HG03108 (cell line): ENCODE measurements at regions not wholly inside any gene's neighbourhood (a gene's known extent, or its start where the extent isn't known, plus 50 kb on each side); places are given as distances from the start of the nearest gene placed in this dataset.

ENCODE experiments used
- ATAC-seq: cut with Tn5 transposase; IDR thresholded peaks from one replicate; pipeline ENCODE4 v1.9.1; 2021; ENCODE audit warnings: moderate library complexity; ENCODE audit not compliant: unreplicated experiment

DNA sequence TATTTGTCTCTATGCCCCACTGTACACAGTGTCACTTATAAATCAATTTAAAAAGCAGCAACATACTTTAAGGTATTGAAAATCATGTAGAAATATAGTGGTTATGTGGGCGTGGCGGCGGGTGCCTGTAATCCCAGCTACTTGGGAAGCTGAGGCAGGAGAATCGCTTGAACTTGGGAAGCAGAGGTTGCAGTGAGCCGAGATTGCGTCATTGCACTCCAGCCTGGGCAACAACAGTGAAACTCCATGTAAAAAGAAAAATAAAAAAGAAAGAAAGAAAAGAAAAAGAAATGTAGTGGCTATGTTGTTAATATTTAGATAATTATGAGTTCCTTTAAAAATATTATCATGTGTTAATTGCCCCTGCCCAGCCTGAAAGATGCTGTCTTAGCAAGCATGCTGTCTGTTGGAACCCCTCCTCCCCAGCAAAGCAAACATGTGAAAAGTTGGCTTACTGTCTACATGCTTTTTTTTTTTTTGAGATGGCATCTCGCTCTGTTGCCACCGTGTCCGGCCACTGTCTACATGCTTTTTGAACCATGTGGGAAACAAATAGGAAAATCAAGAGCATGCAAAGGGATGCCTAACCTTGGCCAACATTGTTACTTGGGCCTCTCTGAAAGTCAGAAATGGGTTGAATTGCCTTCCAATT is 151.4 kb upstream of the TSHZ2 start:
- ATAC-seq: no peak

DNA sequence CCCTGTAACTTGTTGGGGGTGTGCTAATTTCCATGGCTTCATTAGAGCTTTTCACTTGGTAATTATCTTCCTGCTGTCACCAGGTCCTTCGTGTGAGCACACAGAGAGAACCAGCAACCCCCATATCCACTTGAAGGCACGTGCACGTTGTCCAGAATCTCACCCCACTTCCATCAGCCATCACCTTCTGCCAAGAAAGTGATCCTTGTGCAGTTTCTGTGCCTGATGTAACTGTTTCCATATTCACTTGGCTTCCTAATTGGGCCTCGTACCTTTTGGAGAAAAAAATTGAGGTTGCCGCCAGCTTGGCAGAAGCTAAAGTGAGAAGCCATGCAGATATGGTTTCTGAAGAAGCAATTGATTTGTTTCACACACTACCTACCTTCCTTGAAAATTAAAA is 153.7 kb upstream of the TSHZ2 start:
- ATAC-seq: no peak

DNA sequence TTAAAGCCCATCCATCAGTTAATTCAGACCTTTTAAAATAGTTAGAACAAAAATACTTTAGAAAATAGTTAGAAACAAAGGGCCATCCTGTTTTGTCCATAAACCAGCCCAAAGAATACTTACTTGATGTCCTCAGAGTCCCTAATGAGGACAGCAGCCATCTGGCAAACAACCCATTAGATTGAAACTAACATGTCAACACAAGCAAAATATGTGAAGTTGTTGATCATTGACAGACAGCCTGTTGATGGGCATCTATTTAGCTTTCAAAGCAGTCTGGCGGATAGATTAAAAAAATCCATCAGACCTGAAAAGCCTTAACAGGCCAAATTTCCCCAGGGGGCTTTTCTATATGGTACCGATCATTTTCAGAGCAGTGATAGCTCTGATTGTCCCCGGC is 154.2 kb upstream of the TSHZ2 start:
- no peak for ATAC-seq

DNA sequence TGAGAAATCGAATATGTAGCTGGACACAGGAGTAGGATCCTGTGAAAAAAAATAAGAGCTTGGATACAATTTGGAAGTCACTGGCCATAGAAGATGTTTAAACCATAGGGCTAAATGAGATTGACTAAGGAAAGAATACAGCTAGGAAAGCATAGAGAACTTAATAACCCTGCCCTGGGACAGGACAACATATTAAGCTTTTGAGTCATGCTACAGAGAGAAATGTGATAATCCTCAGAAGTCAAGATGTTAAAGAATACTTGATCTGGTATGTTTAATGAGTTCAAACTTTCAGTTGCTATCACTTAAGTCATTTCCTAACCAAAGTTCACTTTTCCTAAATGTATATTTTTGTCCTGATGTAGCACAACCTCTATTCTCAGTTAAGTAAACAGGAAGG is 154.6 kb upstream of the TSHZ2 start:
- ATAC-seq: no peak

DNA sequence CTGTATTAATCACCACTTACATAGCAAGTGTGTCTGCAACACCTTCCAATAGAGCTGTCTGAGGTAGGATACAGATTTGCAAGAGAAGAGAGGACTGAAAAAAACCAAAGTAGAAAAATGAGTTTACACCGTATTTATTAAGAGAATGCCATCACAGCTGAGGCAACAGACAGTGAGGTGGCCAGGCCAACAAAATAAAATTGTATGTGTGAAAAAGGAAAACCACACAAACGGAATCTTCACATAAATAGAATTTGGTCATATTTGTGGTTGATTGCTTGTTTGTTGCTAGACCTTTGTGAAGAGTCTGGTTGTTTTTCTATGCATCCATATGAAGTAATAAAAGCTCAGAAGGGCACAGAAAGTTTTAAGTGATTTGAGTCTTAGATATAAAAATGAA is 157.8 kb upstream of the TSHZ2 start:
- no peak for ATAC-seq

DNA sequence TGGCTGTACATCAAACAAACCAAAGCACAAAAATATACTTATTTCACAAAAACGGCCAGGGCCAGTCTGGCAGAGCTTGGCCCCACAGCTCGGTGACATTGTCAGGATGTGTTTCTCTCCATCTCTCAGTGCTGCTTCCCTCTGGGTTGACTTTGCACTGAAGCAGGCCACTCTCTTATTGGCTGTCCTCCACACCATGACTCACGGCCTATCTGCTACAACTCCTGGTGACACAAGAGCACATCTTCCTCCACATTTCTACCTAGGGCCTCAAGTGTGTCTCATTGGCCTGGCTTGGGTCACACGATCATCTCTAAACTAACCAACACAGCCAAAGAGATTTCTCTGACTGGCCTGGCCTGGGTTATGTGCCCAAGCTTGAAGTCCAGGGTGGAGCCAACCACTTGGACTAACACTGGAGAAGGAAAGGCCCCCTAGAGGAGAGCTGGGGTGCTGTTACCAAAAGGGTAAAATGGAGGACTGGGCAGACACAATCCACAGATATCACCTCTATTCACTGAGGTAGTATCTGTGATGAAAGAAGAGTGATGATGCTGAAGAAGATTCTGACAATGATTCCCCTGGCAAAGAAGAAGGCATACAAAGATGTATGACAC is 159.8 kb upstream of the TSHZ2 start:
- ATAC-seq: no peak

DNA sequence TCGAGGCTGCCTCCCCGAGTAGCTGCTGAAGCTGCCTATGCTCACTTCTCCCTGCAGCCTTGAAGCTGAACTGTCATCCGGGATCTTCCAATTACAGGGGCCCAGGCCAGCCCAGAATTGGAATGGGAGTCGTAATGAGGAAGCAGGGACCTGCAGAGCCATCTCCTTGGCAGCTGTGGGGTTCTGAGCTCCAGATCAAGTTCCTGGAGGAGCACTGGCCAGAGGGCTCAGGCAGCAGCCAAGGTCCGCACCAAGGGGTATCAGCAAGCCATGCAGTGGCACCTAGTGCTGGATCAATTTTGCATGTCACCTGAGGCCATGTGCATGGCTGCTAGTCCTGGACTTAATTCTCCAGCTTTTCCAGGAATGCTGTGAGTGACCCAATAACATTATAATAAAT is 163.2 kb upstream of the TSHZ2 start:
- no peak for ATAC-seq

DNA sequence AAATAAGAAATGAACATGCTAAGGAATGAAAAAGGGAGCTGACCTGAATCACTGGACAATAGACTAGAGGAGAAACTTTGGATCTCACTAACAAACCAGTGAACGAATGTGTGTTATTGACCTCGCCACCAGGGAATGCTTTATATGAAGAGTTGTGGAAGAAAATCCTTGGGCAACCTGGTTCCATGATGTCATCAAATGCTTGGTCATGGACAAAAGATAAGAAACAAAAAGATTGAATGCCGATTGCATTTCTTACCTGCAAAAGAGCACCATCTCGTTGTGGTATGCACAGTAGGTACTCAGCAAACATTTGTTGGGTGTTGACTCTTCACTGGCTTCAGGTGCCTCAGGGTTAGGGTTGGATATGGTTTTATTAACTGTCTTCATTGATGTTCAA is 165.2 kb upstream of the TSHZ2 start:
- no peak for ATAC-seq

DNA sequence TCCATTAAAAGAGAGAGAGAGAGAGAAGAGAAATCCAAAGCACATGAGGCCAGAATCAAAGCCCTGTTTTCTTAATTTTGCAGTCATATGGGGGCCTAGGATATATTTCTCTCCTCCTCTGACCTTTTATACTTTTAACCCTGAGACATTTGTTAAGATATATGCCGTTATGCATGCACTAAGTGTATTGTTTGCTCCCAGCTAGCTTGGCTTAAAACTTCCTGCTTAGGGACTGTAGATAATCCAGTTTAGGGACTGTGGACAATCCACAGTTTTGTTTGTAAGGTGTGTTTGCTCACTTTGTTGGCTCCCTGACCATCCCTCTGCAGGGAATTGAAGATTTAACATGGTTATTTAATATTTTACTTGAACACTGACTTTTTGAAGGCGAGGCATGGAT is 166.3 kb upstream of the TSHZ2 start:
- ATAC-seq: no peak

DNA sequence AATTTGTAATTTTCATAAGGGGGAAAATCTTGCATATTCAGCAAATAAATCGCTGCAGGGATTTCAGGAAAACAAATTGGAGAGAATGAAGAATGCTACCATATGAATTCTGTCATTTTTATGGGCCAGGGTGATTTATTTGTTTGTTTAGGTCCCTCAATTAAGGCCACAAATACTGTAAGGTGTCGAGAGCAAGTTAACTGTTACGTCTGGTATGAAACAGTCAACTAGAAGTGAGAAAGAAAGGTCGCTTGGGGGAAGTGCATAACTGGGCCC is 166.9 kb upstream of the TSHZ2 start:
- no peak for ATAC-seq

DNA sequence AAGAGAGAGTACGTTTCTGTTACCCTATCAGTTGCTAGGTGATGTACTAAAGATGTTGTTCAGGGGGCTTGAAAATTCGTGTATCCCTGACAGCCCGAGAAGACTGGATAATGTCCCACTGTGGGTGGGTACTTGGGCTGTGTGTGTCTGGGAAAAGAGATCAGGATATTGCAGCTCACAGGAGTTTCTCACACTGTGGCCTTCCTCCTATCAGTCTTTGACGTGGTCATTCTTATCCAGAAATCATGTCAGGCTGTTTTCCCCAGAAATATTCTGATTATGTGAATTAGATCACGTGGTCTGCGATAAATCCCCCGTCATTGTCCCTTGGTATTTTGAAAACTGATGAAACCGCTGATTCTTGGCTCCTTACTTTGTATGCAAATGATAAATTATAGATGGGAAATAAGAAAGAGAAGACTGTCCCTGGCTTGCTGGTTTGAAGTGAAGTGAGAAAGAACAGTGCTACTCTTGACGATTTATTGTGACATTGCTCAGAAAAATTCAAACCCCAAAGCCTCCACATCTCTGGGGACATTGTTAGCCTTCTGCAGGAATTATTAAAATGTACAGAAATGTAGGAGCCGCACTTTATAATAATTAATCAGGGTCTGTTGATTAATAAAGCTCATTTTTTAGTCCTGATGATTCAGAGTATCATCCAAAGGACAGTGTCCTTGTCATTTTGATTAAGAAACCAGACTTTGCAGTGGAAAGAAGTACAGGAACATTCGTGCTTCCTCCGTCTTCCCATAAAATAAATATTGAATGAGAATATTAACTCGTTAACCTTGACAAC is 167.5 kb upstream of the TSHZ2 start:
- ATAC-seq: no peak

DNA sequence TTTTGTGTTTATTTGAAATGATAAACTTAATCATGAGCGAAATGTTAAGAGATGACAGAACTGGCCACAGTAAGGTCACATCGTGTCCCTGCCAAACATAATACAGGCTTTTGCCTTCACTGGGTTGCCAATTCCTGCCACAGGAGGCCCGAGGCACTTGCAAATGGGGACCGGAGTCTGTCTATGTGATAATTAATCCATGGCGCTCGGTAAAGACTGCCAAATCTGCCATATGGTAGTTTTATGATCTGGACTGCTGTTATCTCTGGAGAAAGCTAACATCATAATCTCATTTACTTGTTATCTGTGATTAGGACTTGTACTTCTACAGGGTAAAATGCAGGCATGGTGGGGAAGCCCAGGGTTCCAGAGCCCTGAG is 170.5 kb upstream of the TSHZ2 start:
- no peak for ATAC-seq

DNA sequence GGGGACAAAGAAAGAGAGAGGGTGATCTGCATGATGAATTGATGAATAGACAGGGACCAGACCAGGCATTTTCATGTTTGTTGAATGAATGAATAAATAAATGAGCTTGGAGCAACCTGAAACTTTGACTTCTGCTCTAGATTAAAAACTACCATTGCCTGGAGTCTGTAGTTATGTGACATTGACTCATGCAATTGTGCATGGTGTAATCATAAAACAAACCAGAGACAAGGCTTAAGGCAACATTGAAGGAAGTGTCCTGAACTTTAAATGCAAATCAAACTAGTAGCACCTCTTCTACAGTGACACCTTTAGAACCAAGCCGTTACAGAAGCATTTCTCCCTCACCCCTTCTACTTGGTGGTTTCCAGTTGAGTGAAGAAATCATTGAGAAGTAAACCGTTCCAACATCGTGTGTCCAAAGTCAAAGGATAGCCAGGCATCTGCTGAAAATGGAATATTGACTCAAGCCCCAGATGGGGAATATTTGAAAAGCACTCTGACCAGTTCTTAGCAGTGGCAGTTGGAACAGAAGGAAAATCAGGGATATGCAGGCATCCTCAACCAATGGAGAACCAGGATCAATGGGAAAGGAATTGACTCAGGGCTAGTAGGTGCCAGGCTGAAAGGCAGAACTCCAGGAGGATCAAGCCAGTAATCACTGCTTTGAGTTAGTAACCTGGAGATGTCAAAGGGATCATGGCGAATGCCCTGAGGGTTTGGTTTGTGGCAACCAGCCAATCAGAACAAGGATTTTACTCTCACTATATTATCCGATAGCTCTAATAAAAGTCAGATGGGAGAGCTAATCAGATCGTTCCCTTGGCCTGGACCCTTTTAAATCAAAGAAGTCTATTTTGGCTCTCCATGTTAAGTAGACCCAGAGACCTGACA is 171.2 kb upstream of the TSHZ2 start:
- ATAC-seq: no peak

DNA sequence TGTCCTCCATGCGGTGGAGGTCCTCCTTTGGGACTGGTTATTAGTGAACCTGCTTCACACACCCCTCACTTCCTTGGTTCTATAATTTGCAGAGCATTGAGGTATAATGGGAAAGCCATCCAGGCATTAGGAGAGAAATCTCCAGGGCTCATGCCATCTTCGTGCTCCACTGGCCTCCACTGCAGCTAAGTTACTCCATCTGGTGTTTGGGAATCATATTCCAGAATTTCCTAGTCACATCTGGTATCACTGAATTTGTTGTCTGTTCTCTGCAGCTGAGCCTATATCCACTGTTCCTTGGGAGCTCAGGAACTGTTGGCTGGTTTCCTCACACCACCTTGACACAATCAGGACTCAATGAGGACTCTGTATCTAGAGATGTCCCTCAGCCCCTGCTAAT is 173.0 kb upstream of the TSHZ2 start:
- no peak for ATAC-seq

DNA sequence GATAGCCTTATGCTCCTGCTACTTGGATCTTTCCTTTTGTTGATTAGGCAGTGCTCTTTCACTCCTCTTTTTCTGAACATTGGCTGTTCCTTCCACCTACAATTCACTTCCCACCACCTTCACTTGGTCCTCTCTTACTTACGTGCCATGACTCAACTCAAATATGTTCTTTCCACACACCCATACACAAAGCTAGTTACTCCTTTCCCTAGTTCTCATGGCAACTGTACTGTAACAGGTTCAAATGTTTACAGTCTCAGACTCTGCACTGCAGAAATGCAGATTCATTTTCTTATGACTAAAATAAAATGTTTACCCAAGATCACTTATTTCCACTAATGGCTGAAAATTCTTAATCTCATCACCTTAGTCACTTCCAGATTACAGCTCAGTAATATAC is 174.0 kb upstream of the TSHZ2 start:
- ATAC-seq: no peak

DNA sequence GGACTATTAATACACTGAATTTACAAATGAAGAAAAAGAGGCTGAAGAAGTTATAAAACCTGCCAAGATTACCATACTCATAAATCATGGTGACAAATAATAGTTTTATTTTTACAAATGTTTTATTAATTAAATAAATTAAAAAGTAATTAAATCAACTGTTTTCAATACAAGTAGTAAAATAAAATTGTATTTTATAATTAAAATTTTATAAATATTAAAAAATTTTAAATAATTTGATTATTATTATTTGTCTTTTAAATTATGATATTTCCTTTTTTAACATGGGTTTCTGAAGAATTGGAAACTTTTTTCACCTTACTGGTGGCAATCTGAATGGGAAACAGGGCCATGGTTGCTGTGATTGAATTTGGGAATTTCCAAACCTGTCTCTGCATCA is 177.3 kb upstream of the TSHZ2 start:
- ATAC-seq: no peak

DNA sequence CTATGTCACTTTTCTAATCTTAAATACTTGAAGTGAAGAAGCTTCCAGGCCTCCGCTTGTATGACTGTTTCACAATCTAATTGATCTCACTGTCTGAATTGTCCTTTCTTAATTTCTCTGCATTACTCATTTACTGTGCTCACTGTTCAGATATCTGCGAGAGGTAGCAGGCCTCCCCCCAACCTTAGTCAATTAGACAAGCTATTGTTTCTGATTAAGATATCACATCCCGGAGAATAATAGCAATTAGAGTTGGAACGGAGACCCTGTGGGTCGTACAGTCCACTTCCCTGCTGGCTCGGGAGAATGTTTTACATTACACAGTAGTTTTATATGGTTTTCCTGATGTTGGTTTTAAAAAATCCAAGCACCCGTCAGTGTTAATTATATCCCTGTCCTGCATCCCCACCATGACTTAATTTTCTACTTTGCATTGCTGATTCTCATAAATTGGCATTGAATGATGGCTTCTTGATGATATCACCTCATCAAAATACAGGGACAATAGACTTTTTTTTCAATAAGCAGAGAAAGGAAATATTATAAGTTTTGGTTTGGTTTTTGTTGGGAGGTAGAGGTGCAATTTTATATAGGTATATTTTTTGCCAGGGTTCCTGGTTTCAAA is 178.7 kb upstream of the TSHZ2 start:
- no peak for ATAC-seq

DNA sequence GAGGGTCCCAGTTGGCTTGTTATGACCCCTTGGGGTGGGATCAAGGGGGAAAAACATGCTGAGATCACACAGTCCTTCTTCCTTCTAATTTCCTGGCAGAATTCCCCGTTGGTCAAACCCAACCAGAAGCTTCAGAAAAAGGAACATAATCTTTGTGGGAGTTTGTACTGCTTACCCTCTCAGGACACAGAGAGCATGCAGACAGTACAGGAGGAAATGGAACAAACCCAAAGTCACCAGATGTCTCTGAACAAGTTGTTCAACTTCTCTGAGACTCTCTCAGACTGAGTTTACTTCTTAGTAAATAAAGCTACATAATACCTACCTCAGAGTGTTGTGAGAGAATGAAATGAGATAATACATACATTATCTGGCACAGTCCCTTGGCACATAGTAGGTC is 181.1 kb upstream of the TSHZ2 start:
- no peak for ATAC-seq

DNA sequence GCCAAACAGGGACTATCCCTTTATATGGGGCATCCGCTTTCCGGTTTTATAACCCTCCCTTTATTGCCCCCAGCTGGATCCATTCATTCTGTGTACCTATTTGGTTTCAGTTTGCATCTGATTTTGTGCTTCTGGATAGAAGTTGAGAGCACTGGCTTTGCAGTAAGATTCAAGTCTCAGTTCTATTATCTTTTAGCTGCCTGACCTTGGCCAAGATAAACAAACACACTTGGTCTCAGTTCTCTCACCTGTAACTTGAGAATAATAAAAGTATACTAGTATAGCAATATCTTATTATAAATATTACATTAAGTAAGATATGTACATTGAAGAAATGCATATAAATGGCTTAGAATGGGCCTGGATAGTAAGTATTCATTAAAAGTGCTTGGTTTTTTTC is 182.4 kb upstream of the TSHZ2 start:
- no peak for ATAC-seq

DNA sequence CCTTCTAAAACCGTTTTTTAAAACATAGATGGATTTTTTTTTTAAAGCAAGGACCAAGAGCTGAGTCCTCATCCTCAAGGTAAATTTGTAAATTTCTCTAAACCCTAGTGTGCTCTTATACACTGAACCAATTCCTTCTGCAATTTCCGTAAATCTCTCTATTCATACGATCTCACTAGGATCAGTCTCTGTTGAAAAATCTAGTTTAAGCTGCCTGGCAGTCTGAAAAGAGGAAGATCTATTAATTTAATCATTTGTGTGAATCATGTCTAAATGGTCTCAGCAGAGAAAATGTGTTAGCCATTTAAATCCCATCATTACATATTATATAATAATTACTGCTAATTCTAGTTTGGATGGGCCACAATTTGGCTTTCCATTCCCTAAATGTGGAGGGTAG is 184.2 kb upstream of the TSHZ2 start:
- no peak for ATAC-seq

DNA sequence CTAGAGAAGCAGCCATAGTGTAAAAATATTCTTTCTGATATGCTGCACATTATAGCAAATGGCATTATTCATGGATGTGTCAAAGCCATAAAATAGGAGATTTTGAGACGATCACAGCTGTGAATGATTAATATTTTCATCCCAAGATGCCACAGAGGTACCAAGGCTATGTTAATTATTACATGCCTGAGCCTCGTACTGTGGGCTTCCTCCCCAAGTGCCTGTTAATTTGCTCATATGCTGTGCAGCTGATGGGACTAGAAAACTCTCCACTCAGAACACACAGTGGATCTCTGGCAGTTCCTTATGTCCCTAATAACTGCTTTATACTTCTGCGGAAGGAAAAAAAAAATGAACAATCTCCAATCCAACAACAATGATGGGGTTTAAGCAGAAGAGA is 184.9 kb upstream of the TSHZ2 start:
- ATAC-seq: no peak
